Stimulated activated CD8-positive, alpha-beta memory T cell treated with anti-CD3 and anti-CD28 coated beads, Interleukin-7, amount 100 ng/mL, for 48 hours (primary cell): ENCODE measurements at regions not wholly inside any gene's neighbourhood (a gene's known extent, or its start where the extent isn't known, plus 50 kb on each side); places are given as distances from the start of the nearest gene placed in this dataset.

Experiments
- DNase-seq, 2 donors: peaks; one replicate each; pipeline ENCODE4 v3.0.0-alpha.2; 2020; ENCODE audit warnings: low read depth in 1 of 2; ENCODE audit errors: extremely low read depth in 1 of 2

DNA sequence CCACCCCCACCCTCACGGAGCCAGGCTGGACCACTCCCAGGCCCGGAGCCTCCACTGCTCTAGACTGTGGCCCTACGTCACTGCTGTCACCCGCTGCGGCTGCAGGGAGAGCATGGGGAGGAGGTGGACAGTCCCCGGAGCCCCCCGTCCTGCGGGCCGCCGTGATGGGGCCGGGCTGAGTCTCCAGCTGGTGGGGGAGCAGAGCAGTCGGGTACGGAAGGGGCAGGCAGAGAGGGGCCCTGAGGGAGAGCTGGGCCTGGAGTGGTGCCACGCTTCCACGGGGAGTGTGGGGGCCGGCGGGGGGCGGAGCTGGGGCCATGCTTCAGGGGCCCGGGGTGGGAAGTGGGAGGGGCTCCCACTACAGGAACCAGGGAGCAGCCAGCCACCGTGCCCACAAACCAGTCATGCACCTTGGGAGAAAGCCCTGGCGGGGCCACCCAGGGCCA, 98.9 kb upstream of the KCNK1 start:
- DNase-seq: no peak

DNA sequence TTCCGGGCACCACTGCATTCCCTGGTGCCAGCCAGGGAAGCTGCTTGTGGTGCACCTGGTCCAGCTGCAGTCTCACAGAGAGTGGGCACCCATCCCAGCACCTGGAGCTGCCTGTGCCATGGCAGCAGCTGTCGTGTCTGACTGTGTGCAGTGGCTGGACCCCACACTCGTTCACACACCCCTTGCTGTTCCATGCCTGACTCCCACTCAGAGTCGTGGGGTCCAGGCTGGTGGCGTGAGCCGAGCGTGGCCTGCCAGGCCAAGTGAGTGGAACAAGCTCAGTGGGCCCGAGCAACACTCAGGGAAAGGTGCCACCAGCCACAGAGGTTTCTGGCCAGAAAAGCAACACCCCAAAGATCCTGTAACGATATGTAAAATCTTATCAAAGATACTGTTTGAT, 97.2 kb upstream of the KCNK1 start:
- DNase-seq: no peak

DNA sequence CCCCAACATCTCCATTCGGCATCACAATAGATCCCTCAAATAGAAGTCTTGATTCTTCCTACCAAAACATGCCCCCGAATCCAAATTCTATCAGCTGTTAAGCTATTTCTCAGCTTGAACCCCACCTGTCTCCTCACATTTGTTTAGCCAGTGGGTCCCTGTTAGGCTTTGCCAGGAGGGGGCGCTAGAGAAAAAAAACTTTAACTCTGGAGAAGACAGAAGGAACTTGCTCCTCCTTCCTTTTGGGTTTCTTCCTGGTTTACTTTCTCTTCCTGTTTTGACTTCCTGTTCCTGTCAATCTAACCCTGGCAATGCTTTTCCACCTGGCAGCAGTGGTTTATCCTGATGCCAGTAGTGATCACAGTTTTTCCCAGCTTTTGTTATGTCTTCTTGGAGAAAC, 95.6 kb upstream of the KCNK1 start:
- DNase-seq: peak in 1 of 2 donors; percentile 23

DNA sequence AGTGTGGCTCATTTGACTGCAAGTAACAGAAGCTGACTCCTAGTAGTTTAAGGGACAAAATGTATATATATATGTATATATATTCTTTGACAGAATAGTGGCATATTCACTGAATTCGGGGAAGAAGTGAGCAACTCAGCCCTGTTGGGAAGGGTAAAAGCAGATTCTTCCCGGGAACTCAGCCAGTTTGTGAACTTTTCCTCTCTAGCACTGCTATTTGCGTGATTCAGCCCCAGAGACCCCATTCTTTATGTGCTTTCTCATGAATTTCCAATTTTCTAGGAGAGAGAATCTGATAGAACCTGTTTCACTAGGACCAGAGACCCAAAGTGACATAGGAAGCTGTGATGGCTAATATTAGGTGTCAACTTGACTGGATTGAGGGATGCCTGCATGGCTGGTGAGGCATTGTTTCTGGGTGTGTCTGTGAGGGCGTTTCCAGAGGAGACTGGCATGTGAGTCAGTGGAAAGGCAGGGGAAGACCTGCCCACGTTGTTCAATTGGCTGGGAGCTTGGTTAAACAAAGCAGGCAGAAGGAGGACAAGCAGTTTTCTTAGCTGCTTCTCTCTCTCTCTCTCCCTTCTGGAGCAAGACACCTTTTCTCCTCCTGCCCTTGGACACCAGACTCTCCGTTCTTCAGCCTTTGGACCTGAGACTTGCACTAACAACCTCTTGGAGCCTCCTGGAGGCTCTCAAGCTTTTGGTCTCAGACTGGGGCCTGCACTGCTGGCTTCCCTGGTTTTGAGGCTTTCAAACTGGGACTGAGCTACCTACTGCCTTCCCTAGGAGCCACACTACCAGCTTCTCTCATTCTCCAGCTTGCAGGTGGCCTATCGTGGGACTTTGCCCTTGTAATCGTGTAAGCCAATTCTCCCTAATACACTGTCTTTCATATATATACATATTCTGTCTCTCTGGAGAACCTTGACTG, 93.4 kb upstream of the KCNK1 start:
- no peak for DNase-seq

DNA sequence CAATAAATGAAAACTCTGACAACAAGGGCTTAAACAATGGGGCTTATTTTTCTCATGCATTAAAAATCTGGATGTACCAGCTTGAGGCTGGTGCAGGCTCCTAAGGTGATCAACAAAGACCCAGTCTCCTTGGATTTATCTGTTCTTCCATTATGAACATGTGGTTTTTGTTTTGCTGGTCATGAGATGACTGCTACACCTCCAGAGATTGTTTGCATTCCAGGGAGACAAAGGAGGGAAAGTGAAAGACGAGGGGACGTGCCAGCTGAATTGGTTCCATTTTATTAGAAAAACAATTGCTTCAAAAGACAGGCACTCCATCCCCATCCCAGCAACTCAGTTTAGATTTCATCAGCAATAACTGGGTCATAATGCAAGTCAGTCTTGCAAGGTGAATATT, 90.9 kb upstream of the KCNK1 start:
- DNase-seq: no peak

DNA sequence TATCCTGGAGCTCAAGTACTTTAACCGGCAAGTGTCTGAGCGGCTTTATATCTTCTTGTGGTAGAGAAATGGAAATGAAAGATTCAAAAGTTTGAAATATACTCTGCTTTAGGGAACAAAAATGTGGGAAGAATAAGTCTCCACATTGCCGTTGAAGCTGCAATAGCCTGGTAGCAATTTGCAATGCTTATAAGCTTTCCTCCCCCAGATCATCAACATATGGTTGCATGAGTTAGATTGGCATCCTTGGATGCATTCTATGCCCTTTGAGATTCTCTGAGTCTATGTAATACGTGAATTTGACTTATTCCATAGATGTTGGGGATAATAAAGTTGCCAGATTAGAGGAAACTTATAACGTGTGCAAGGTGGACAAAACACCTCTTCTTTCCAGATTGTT, 86.1 kb upstream of the KCNK1 start:
- DNase-seq: no peak

DNA sequence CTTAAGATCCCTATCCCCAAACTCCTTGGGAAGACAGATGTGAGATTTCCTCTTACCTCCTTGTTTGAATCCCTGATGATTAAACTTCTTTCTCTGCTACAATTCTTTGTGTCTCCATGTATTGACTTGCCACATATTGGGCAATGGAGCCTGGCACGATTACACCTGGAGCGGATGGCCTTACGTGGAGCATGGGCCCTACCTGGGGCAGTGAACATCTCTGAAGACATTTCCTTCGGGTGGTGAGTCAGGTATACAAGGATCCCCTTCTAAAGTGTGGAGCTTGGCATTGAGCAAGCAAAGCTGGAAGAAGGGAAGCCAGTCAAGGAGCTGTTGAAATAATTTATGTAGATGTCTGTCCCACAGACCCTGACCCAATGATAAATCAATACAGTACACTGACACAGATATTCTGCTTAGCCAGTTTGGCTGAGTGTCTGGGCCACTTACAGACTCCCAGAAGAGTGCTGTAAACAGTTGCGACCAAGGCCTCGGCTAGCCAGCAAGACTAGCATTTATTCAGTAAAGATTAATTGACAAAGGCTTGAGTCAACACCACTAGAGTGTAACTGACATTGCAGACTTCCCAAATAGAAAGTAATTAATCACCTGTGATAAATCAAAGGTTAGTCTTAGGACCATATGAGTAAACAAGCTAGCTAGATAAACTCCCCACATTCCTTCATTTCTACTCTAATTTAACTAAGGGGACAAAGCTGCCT, 83.1 kb upstream of the KCNK1 start:
- DNase-seq: no peak

DNA sequence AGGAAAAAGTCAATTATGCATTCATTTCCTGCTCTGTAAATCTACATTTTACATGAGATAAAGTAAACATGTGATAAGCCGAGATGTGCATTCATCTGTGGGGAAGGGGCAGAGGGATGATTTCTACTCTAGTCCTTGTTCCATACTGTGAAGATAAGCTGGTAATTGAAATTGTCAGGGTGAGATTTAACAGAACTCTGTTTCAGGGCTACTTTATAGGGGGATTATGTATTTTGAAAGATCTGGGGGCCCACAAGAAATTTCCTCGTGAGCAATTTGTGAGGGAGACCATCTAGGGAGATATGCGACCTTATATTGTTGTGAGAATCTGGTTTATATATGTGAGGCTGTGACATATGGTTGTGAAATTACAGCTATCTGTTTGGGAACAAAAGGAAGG, 73.1 kb upstream of the KCNK1 start:
- DNase-seq: no peak

DNA sequence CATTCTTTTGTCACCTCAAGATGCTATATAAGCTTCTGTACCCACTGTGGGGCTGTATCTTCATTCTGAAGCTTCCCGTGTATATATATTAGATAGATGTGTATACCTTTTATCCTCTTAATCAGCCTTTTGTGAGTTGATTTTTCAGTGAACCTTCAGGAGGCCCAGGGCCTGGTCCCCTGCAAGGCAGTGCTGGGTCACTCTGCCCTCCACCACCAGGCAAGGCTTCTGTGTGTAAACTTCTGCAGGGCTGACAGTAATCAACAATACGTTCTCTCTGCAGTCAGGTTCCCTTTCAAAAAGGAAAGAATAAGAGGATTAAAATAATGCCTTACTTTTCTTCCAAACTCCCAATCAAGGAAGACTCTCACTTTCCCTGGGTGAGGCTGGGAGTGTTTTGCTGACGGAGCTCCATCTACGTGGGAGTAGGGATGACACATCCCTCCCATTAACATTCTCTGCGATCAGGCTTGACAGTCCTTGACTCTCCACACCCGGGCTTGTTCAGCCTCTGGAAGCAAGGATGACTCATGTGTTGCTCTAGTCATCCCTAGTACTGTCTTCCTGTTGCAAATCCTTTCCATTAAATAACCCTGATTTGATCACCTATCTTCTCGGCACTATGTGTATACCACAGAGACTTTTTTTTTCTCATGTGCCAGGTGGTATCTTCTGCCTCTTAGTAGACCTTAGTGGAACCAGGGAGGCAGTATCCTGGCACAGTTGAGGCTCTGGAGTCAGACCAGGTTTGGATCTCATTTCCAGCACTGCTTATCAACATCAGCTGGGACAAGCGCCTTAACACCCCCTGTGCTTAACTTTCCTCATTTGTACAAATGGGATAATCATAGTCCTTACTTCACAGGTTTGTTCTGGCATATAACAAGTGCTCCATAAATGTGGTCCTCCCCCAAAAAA, 70.3 kb upstream of the KCNK1 start:
- no peak for DNase-seq

DNA sequence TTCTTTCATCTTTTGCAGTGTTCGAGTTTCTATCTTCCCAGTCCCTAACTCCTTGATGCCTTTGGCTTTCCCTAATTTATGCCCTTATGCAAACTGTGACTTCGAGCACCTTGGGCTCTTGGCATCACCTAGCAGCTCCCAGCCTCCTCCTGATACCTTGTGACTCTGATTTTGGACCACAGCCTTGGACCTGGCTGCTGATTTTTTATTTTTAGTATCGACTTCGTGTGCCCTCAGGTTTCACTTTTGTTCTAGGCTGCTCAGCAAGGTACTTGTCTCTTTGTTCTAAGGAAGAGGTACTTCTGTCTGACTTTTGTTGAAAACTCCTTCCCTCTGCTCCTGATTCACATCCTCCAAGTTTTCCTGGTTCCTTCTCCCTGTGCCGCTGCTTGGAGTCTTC, 69.6 kb upstream of the KCNK1 start:
- DNase-seq: no peak

DNA sequence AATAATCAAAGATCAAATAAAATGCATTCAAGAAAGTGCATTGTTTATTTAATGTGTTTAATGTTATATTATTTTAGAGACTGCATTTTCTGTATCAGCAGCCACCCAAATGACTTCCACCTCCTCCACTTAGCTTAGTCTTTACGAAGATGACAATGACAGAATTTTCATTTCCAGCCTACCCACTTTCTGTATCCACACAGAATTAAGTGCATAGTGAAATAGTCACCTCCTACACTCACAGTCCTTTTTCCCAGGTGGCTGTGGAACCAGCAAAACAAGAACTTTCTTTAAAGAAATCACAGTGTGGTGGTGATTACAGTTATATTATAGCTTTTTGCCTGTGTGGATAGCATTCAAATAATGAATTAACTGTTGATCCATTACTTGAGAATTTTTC, 66.2 kb upstream of the KCNK1 start:
- no peak for DNase-seq

DNA sequence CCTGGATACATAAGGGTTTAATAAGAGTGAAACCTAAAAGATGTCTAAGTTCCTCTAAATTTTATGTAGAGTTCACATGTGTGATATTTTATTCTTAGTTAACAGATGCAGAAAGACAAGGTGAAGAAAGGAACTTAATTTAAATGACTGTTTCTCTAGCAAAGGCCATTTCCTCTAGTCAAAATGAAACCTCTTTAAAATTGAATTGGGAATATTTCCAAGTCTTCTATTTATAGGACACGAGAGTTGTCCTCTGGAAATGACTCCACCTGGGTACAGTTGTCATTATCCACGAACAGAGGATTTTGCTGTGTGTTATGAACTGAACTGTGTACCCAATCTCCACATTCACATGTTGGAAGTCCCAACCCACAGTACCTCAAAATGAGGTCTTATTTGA, 64.5 kb upstream of the KCNK1 start:
- no peak for DNase-seq

DNA sequence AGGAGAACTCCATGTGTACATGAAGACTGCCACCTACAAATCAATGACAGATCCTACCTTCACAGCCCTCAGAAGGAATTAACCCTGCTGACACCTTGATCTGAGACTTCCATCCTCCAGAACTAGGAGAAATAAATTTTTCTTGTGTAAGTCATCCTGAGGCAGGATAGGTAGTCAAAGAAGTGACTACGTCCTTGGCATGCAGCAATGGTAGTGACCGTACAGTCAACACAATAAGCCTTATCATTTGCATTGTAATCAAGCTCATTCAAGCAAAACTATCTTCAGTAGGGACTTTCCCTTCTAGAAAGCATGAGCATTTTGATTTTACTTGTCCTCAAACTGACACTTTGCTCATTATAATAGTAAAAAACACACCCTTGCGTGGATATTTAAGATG, 64.0 kb upstream of the KCNK1 start:
- DNase-seq: no peak

DNA sequence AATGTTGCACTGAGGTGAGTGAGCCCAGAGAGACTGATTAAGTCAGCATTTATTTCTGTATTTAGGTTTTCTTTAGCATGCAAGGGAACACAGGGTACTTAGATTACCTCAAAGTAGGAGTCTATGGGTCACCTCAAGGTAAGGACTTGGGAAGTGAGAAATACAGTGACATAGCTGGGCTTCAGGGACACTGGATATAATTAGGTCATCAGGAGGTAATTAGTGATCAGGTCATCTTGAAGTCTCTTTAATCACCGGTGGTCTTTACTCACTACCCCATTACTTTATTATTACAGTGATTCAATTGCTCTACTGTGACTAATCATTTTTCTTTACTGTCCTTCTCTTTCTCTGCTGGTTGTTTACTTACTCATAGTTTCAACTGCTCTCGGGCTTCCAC, 59.9 kb upstream of the KCNK1 start:
- no peak for DNase-seq

DNA sequence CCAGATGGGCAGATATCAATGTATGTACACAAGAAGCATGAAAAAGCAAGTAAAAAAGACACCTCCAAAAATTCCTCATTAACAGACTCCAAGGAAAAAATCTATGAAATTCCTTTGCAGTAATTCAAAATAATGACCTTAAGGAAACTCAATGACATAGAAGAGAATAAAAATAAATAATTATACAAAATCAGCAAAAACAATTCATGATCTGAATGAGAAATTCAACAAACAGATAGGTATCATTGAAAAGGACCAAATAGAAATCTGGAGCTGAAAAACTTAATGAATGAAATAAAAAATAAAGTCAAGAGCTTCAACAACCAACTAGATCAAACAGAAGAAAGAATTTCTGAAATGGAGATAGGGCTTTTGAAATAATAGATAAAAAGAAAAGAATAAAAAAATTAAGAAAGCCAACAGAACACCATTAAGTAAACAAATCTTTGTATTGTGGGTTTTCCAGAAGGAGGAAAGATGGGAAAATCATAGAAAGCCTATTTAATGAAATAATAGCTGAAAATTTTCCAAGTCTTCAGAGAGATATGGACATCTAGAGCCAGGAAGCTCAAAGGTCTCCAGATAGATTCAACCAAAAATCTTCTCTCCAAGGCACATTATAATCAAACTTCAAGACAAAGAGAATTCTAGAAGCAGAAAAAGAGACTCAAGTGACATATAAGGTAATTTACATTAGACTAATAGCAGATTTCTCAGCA, 52.0 kb upstream of the KCNK1 start:
- no peak for DNase-seq
